ENCODE measurements at regions not wholly inside any gene's neighbourhood (a gene's known extent, or its start where the extent isn't known, plus 50 kb on each side); places are given as distances from the start of the nearest gene placed in this dataset.
"Not testable (repeated sequence)": the region's sequence is repeated elsewhere in the genome, so short reads cannot be mapped to it uniquely, and the experiment has no call there.

GRCh38 chr6:137545073-137545472, 50.9 kb upstream of the OLIG3 start:
- DNase-seq (ENCODE audit: low read depth): no peak
- H3K4me3 ChIP-seq (ENCODE audit: control insufficient read depth, low read depth, low read length): no peak overlapping the region
- TF ChIP-seq CTCF (IDR thresholded peaks at IDR 0.05; ENCODE audit: control insufficient read depth, insufficient read depth, low read depth, low read length, missing control alignments): no peak

- TF ChIP-seq CTCF (IDR thresholded peaks at IDR 0.05; ENCODE audit: control insufficient read depth, insufficient read depth, low read depth, low read length, missing control alignments): no peak
- no peak for DNase-seq (ENCODE audit: low read depth)
- H3K4me3 ChIP-seq (ENCODE audit: control insufficient read depth, low read depth, low read length): no peak overlapping the region
These were observed 53.0 kb upstream of the OLIG3 start for GRCh38 chr6:137547186-137547585.

- no peak overlapping the region for H3K4me3 ChIP-seq (ENCODE audit: control insufficient read depth, low read depth, low read length)
- TF ChIP-seq CTCF (IDR thresholded peaks at IDR 0.05; ENCODE audit: control insufficient read depth, insufficient read depth, low read depth, low read length, missing control alignments): no peak
- no peak for DNase-seq (ENCODE audit: low read depth)
These were observed 53.4 kb upstream of the OLIG3 start for GRCh38 chr6:137547601-137548000.

- no peak for TF ChIP-seq CTCF (IDR thresholded peaks at IDR 0.05; ENCODE audit: control insufficient read depth, insufficient read depth, low read depth, low read length, missing control alignments)
- no peak overlapping the region for H3K4me3 ChIP-seq (ENCODE audit: control insufficient read depth, low read depth, low read length)
- DNase-seq (ENCODE audit: low read depth): no peak
These were observed 54.9 kb upstream of the OLIG3 start for GRCh38 chr6:137549106-137549505.

DNA sequence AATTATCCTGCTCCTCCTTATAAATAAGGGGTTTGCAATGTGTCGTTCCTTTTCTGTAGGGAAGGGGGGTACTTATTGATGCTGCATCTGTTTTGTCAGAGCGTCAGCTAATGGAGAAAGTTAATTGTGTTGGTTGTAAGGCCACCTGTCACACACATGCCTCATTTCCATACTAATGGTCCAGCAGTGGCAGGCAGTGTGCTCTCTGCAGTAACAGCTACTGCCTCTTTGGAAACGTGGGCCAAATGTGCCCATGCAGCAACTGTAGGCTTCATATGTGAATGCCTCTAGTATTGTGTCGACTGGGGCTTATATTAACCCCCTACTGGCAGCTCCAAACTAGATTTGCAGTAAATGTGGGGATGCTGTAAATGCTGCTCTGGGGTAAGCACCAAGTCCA, 56.3 kb upstream of the OLIG3 start:
- TF ChIP-seq CTCF (IDR thresholded peaks at IDR 0.05; ENCODE audit: control insufficient read depth, insufficient read depth, low read depth, low read length, missing control alignments): no peak
- DNase-seq (ENCODE audit: low read depth): no peak

GRCh38 chr6:137552146-137552545, 58.0 kb upstream of the OLIG3 start:
- TF ChIP-seq CTCF (IDR thresholded peaks at IDR 0.05; ENCODE audit: control insufficient read depth, insufficient read depth, low read depth, low read length, missing control alignments): no peak
- no peak for DNase-seq (ENCODE audit: low read depth)
- H3K4me3 ChIP-seq (ENCODE audit: control insufficient read depth, low read depth, low read length): no peak overlapping the region

More for the DNA sequence above, 56.3 kb upstream of the OLIG3 start:
- H3K4me3 ChIP-seq (ENCODE audit: control insufficient read depth, low read depth, low read length): no peak overlapping the region

- no peak for TF ChIP-seq CTCF (IDR thresholded peaks at IDR 0.05; ENCODE audit: control insufficient read depth, insufficient read depth, low read depth, low read length, missing control alignments)
- H3K4me3 ChIP-seq (ENCODE audit: control insufficient read depth, low read depth, low read length): no peak overlapping the region
- DNase-seq (ENCODE audit: low read depth): no peak
These were observed 58.6 kb upstream of the OLIG3 start for GRCh38 chr6:137552809-137553208.

DNA sequence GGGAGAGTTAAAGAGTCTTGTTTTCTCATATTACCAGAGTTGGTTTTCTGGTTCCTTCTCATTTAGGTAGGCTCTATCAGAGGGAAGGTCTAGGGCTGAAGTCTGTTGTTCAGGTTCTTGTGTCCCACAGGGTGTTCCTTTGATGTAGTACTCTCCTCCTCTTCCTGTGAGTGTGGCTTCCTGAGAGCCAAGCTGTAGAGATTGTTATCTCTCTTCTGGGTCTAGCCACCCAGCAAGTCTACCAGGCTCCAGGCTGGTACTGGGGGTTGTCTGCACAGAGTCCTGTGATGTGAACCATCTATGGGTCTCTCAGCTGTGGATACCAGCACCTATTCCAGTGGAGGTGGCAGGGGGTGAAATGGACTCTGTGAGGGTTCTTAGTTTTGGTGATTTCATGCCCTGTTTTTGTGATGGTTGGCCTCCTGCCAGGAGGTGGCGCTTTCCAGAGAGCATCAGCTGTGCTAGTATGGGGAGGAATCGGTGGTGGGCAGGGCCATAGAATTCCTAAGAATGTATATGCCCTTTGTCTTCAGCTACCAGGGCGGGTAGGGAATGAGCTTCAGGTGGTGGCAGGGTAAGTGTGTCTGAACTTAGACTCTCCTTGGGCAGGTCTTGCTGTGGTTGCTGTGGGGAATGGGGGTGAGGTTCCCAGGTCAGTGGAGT, 65.5 kb upstream of the OLIG3 start:
- DNase-seq (ENCODE audit: low read depth); H3K4me3 ChIP-seq (ENCODE audit: control insufficient read depth, low read depth, low read length): not testable (repeated sequence)
